Daoy (cell line): ENCODE measurements at regions not wholly inside any gene's neighbourhood (a gene's known extent, or its start where the extent isn't known, plus 50 kb on each side); places are given as distances from the start of the nearest gene placed in this dataset.
A peak's percentile ranks its signal among the peaks of the same experiment; 100 is the strongest.
"Not testable (repeated sequence)": the region's sequence is repeated elsewhere in the genome, so short reads cannot be mapped to it uniquely, and the experiment has no call there.

Source experiments
- DNase-seq: peaks from one replicate; pipeline ENCODE4 v3.0.0-alpha.2; 2015; ENCODE audit warnings: low read depth

DNA sequence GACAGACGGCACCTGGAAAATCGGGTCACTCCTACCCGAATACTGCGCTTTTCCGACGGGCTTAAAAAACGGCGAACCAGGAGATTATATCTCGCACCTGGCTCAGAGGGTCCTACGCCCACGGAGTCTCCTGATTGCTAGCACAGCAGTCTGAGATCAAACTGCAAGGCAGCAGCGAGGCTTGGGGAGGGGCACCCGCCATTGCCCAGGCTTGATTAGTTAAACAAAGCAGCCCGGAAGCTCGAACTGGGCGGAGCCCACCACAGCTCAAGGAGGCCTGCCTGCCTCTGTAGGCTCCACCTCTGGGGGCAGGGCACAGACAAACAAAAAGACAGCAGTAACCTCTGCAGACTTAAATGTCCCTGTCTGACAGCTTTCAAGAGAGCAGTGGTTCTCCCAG lies 197.5 kb upstream of the FAT3 start:
- peak; percentile 8 for DNase-seq

DNA sequence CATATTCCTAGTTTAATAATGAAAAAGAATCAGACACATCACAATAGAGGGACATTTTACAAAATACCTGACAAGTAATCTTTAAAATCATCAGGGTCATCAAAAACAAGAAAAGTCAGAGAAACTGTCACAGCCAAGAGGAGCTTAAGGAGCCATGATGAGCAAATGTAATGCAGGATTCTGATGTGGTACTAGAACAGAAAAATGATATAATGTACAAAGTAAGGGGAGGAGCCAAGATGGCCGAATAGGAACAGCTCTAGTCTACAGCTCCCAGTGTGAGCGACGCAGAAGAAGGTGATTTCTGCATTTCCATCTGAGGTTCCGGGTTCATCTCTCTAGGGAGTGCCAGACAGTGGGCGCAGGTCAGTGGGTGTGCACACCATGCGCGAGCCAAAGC lies 198.0 kb upstream of the FAT3 start:
- DNase-seq, result no peak

DNA sequence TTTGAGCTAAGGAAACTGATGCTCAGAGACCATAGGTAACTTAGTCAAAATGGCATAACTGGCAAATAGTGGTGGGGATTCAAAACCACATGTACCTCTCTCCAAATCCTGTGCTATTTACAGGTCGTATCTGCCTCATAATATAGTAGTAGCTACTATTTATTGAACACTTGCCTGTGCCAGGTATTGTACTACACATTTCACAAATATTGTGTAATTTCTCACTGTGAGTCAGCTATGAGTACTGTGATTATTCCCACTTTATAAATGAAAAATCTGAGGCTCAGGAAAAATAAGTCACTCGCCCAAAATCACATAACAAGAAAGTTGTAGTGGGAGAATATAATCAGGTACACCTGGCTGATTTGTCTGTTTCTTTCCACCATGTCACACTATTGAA lies 199.8 kb upstream of the FAT3 start:
- no peak for DNase-seq

DNA sequence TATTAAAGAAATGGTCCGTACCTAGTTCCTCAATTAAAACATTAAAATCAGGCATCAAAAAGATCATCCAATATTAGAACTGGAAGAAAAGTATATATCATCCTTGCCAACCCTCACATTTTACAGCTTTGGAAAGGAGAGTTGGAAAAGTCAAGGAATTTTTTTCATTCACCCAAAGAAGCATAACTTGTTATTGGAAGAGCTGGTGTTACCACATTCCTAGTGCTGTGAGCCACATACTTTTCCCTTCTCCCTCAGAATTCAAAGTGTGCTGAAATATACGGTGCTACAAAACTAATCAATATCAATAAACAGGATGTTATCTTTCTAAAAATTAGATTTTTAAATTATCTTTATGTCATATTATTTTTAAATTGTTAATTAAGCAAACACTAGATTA lies 202.1 kb upstream of the FAT3 start:
- no peak for DNase-seq

DNA sequence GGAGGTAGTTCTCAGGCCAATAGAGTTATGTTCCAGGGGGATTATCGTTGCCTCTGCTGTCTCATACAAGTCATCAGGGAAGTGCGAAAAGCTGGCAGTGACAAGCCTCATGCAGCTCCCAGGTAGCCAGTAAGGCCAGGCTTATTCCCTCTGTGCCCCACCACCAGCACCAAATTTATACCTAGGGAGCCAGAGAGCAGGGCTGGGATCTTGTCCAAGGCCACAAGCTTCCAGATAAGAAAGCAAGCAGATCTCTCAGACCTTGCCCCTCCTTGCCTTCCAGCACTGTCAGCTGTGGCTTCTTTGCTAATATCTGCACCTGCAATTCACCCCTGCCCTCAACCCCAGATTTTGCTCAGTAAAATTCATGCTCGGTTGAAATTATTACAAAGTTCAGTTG lies 206.3 kb upstream of the FAT3 start:
- DNase-seq, result no peak

DNA sequence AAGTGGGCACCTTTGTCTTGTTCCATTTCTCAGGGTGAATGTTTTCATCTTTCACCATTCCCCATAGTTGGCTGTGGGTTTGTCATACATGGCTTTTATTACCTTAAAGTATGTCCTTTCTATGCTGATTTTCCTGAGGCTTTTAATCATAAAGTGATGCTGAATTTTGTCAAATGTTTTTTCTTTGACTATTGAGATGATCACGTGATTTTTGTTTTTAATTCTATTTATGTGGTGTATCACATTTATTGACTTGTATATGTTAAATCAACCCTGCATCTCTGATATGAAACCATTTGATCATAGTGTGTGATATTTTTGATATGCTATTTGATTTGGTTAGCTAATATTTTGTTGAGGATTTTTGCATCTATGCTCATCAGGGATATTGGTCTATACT lies 216.4 kb upstream of the FAT3 start:
- DNase-seq, result no peak

DNA sequence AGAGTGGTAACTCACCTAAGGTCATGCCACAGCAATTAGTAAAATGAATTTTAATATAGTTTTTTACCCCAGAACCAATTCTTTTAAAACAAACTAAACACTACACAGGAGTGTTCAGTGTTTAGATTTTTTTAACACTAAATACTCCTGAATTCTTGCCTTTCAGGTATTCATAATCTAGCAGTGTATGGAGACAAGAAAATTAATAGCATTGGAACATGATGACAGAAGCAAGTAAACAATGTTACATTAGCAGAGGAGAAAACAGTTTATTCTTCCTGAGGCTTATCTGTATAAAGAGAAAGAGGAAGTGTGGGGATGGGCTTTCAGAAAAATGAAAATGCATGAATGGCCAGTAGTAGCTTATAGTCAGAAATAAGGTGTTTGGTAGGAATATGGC lies 222.1 kb upstream of the FAT3 start:
- DNase-seq, result no peak

DNA sequence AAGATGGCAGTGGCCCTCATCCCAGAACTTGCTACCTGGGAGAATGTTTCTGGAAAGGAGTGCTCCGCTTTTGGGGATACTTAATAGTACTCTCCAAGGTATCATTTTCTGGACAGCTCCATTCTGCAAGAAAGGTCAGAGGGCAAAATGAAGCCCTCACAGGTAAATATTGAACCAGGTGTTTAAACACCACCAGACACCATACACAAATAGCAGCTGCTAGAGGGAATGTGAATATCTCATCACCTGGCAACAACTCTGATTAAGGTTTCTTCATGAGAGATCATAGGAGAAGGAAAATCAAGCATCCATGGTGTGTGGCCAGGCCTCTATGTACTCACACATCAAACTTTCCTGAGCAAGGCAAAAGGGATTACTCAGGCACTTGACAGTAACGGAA lies 226.1 kb upstream of the FAT3 start:
- no peak for DNase-seq

DNA sequence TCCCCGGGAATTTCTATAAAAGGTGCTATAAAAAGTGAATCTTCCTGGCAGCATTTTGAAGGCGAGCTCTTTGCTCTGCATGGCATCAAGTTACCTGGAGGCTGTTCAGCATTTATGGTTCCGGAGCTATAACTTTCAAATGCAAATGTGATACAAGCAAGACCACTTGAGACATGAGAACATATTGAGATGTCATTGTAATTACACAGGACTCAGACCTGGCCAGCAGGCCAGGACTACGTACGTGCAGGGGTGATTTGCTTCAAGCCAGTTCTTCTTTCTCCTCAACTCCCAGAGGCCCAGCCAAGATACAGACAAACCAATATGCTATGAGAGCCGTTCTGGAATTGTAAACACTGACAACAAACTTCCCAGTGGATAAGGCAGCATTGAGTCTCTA lies 227.4 kb upstream of the FAT3 start:
- no peak for DNase-seq

DNA sequence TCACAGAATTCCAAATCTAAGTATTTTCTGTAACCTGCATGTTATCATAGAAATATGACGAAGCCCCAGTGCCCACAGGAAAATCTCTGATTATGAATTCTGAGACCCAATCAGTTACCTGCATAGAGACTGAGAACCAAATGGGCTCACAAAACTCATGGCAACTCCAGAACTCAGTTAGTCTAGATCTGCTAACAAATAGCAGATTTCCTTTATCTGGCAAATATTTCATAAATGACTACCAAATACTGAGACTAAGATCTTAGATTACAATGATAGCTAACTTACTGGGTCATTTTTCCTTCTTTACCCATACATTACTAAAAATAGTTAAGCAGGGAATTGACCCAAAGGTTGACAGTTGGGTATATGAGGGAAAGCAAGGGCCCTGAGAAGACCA lies 228.1 kb upstream of the FAT3 start:
- DNase-seq, result no peak

DNA sequence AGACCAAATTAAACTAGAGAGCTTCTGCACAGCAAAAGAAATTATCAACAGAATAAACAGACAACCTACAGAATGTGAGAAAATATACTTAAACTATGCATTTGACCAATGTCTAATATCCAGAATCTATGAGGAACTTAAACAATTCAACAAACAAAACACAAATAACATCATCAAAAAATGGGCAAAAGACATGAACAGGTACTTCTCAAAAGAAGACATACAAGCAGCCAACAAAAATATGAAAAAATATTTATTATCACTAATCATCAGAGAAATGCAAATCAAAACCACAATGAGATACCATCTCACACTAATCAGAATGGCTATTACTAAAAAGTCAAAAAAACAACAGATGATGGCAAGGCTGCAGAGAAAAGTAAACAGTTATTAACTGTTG lies 236.2 kb upstream of the FAT3 start:
- not testable (repeated sequence) for DNase-seq

DNA sequence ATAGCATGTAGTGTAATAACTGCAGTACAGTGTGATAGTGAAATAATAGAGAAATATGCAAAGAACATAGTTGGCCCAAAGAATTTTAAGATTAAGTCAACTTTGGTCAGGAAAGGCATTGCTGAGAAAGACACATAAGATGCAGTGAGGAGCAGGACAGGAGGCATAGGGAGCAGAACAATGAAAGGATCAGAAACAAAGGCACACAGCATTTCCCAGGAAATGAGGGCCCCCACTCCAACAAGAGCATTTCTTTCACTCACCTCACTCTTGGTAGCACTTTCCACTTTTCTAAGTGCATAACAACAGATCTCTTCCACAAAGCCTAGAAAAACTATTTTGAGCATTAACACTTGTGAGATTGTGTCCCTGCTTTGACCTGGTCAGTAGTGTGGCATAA lies 238.4 kb upstream of the FAT3 start:
- no peak for DNase-seq

DNA sequence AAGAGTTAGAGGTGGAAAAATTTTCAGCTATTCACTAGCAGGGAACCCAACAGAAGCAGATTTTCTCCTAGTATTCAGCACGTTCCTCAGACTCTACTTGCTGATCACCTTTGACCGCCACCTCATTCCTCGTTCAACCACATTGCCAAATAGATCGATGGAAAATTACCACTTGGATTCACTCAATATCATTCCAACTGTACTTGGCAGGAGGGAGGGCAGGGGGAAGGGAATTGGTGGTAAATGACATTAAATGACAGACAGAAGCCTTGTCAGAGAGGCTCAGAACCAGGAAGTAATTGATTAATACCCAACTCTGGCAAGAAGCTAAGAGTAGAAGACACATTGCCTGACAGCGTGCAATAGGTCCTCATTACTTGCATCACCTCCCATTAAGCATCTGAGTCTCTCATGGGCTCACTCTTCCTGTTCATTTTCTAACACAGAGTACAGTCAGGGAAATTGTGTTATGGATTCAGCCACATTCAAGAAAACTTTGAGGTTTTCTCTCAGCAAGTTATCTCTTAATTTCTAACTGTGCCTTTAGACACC lies 240.5 kb upstream of the FAT3 start:
- DNase-seq, result no peak

DNA sequence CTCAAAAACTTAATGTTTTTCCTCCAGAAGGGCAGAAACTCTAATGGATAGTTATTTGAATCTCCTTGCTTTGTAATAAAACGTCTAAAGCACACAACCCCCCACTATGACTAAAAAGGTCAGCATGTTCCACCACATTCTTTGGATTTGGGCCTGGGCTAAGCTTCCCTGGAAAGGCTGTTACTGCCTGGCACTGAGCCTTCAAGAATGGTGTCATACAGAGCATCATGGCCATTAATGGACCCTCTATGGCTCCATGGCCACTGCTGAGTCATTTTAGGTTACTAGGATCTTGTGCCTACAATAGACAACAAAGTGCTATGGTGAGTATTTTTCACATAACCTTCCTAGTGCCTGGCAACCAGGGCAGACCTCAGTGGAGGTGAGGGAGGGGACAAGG lies 242.6 kb upstream of the FAT3 start:
- DNase-seq, result peak; percentile 78

DNA sequence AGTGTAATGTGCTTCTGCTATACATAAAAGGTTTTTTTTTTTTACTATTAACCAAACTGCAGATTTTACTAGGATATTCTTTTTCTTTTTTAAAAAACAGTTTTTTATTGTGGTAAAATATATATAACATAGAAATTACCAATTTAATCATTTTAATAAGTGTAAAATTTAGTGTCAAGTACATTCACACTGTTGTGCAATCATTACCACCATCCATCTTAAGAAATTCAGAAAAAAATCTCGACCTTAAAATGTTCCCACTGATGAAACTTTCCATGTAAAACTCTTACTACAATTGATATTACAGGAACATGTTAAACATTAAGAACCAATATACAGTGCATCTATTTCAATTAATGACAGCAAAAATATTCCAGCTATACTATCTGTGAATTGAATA lies 244.8 kb upstream of the FAT3 start:
- no peak for DNase-seq

DNA sequence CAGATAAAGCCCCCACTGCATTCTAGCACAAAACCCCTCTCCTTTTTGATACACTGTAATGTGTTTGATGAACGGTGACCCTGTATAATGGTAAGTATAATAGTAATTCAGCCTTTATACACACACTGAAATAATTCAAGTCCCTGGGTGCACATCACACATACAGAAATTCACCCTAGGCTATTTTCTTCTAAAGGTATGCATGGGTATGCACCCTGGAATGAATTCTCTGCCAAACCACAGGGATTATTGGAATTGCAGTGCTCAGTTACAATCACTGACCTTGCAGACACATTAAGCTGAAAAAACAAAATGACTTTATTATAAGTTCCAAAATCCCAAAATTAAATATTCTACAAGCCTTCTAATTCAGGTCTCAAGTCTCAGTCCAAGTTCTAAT lies 245.9 kb upstream of the FAT3 start:
- DNase-seq, result no peak

DNA sequence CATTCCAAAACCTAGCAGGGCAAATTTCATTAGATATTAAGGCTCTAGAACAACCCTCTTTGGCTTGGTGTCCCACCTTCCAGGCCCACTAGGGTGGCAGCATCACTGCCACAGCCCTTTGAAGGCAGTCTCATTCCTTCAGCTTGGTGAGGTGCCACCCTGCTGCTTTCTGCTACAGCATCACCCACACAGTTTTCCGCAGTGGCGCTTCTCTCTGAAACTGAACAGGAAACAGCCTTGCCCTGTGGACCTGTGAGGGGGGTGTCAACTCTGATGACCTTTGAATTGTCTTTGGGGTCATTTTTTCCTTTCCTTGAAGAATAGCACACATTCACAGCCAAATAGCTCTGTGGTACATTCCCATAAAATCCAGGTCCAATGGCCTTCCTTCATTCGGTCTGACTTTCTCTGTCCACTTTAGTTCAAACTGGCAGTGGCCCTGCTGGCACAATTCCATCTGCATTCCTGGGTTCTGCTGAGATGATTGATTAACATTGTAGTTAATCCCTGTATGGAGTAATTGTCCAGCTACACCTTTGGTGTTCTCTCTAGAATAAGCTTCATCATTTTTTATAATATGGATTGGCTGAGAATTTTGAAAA lies 251.9 kb upstream of the FAT3 start:
- DNase-seq, result no peak

DNA sequence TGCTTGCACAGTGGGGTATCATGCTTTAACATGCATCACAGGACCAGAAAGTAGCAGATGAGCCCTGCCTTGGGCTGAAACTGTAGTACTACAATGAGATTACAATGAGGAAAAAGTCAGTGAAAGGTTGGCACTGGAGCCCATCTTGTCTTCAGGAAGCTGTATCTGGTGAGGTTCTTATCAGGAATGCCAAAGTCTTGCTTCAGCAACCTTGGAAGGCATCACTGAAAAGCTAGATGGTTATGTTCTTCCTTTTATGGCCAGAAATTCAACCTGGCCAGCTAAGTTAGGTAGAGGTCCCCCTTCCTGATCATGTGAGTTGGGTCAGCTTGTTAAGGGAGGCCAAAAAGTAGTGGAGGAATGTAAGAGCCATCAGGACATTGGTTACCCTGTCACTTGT lies 254.0 kb upstream of the FAT3 start:
- DNase-seq, result no peak

DNA sequence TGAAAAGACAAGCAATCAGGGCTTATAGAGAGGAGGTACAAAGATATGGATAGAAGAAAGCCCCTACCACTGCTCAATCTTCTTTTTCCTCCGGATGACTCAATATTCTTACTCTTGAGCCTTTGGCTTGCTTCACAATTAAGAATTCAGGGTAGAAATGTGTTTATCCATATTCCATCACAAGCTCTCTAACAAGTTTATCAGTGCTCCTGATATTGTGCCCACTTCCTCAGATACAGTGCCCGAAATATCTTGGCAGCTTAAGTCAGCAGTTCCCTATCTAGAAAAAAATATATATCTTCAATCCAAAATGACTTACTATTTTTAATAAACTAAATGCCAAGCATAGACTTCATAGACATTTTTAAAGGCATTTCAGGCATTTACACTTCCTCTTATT lies 255.1 kb upstream of the FAT3 start:
- DNase-seq, result no peak

DNA sequence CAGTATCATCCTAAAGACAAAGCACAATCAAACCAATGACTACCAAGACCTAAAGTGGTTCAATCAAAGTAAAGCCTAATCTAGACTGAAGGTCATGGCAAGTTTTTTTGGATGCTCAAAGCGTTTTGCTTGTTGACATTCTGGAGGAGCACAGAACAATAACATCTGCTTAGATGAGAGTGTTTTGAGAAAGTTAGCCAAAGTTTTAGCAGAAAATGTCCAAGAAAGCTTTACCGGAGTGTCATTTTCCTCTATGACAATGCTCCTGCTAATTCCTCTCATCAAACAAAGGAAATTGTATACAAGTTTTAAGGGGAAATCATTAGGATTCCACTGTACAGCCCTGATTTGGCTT lies 256.9 kb upstream of the FAT3 start:
- no peak for DNase-seq

DNA sequence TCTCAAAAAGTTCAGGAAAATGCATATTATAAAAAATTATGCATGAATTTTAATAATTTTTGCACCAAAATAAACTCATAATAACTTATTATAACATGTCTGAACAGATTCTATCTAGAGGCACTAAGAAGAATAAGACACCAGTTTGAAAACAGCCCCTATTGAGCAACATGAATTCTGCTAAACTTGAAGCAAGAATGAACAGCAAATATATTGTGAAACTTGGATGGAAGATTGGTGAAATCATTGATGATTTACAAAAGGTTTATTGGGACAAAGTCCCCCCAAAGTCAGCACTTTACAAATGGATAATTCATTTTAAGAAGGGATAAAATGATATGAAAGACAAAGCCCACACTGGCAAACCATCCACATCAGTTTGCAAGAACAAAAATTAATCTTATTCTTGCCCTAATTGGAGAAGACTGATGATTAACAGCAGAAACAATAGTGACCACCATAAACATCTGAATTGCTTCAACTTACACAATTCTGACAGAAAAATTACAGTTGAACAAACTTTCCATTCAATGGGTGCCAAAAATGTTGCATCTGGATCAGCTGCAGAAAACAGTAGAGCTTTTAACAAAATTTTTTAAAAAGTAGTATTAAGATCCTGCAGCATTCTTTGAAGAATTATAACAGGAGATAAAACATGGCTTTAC lies 257.5 kb upstream of the FAT3 start:
- no peak for DNase-seq

DNA sequence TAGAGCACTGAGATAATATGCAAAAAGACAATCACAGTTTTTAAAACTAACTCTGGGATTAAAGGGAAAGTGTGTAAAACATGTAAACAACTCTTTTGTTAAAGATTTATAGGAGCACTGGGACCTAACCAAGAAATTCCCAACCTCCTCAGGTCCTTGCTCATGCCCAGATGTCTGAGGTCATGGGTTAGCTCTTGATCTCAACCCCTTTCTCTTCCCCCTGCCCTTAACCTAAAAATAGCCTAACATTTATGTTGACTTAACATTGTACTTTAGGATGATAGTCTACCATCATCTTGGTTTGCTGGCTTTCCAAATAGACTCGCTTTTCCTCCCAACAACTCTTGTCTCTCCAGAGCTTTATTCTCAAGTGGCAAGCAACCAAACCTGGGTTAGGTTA lies 258.2 kb upstream of the FAT3 start:
- no peak for DNase-seq

DNA sequence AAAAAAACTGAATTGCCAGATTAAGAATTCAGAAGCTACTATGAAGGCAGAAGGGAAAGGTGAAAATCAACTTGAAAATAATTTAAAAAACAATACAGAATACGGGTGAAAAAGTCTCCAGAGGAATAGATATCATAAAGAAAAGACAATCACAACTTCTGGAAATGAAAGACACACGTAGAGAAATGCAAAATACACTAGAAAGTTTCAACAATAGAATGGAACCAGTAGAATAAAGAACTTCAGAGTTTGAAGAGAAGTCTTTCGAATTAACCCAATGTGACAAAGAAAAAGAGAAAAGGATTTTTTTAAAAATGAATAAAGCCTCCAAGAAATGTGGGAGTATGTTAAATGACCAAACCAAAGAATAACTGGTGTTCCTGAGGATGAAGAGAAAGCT lies 263.8 kb upstream of the FAT3 start:
- no peak for DNase-seq

DNA sequence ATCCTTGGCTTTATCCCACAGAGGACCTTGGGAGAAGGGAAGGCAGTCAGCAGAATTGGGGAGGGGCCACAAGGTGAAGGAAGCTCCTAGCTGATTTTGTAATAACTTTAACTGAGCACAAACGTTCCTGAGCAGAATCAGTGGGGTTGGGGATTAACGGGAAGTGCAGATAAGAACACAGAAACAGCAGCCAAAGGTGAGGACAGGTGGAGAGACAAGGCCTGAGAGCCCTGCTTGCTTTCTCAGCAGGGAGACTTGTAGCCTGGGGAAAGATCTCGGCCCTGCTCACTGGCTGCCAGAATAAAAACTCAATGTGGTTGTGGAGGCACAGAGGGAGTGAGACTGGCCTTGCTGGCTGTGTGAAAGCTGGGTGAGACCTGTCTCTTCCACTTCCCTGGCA lies 265.2 kb upstream of the FAT3 start:
- DNase-seq, result no peak
